ENCODE measurements at regions not wholly inside any gene's neighbourhood (a gene's known extent, or its start where the extent isn't known, plus 50 kb on each side); places are given as distances from the start of the nearest gene placed in this dataset.

GRCh38 chr15:87133704-87134103 is 1054.0 kb downstream of the AGBL1 start (continued):
- TF ChIP-seq CHD7 (IDR thresholded peaks at IDR 0.05; ENCODE audit: insufficient replicate concordance, low read length) = no peak
- no peak for TF ChIP-seq RFX5 (IDR thresholded peaks at IDR 0.05; ENCODE audit: borderline replicate concordance, low read depth, low read length)
- no peak for TF ChIP-seq SAP30 (IDR thresholded peaks at IDR 0.05; ENCODE audit: insufficient read depth, insufficient replicate concordance, low read length)
- no peak for TF ChIP-seq CREB1 (IDR thresholded peaks at IDR 0.05)
- no peak for TF ChIP-seq PHF8 (conservative IDR thresholded peaks at IDR 0.05; ENCODE audit: low read depth, low read length)
- TF ChIP-seq E2F6 (IDR thresholded peaks at IDR 0.05) = no peak
- no peak for TF ChIP-seq EZH2 (IDR thresholded peaks at IDR 0.05; ENCODE audit: low read depth, low read length, severe bottlenecking)
- no peak for TF ChIP-seq CEBPB (IDR thresholded peaks at IDR 0.05; ENCODE audit: low read depth, low read length)
